ENCODE measurements at regions not wholly inside any gene's neighbourhood (a gene's known extent, or its start where the extent isn't known, plus 50 kb on each side); places are given as distances from the start of the nearest gene placed in this dataset.

DNA sequence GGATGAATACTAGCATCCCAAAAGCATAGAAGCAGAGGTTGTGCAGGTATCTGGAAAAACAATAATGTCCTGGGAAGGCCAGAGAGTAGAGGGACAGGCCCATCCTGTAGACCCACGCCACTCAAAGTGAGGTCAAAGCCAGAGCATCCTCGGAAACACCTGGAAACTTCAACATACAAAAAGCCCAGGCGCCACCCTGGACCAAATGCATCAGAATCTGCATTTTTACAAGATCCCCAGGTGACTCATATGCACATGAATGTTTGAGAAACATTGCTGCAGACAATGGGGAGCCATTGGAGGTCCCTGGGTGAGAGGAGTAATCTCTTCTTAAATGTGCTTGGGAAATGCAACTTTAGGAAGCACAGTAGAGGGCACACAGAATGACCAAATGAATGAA lies 684.1 kb downstream of the DIAPH3 start:
- Mint-ChIP-seq H3K4me1 (ENCODE audit: low read depth) (peaks cover 22% of the 10 kb centered on the region), H3K36me3 (ENCODE audit: low read depth) (no peaks in the 10 kb centered on the region), H3K27ac (ENCODE audit: unreplicated experiment) (no peak overlapping the region), H3K4me3 (ENCODE audit: unreplicated experiment) (no peak overlapping the region), H3K27me3 (ENCODE audit: low read depth) (no peaks in the 10 kb centered on the region), H3K9me3 (ENCODE audit: low read depth) (no peaks in the 10 kb centered on the region)
- no peak for DNase-seq (ENCODE audit: low spot score)
- TF ChIP-seq, protein P1, sequence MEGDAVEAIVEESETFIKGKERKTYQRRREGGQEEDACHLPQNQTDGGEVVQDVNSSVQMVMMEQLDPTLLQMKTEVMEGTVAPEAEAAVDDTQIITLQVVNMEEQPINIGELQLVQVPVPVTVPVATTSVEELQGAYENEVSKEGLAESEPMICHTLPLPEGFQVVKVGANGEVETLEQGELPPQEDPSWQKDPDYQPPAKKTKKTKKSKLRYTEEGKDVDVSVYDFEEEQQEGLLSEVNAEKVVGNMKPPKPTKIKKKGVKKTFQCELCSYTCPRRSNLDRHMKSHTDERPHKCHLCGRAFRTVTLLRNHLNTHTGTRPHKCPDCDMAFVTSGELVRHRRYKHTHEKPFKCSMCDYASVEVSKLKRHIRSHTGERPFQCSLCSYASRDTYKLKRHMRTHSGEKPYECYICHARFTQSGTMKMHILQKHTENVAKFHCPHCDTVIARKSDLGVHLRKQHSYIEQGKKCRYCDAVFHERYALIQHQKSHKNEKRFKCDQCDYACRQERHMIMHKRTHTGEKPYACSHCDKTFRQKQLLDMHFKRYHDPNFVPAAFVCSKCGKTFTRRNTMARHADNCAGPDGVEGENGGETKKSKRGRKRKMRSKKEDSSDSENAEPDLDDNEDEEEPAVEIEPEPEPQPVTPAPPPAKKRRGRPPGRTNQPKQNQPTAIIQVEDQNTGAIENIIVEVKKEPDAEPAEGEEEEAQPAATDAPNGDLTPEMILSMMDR (IDR thresholded peaks at IDR 0.05), result no peak

GRCh38 chr13:59480396-59481259 lies 683.1 kb downstream of the DIAPH3 start:
- no peaks in the 10 kb centered on the region for H3K36me3 Mint-ChIP-seq (ENCODE audit: low read depth)
- no peak overlapping the region for H3K27ac Mint-ChIP-seq (ENCODE audit: unreplicated experiment)
- no peaks in the 10 kb centered on the region for H3K9me3 Mint-ChIP-seq (ENCODE audit: low read depth)
- TF ChIP-seq, protein P1 (IDR thresholded peaks at IDR 0.05), result no peak
- peaks cover 22% of the 10 kb centered on the region for H3K4me1 Mint-ChIP-seq (ENCODE audit: low read depth)
- DNase-seq (ENCODE audit: low spot score), result no peak
- no peak overlapping the region for H3K4me3 Mint-ChIP-seq (ENCODE audit: unreplicated experiment)
- H3K27me3 Mint-ChIP-seq (ENCODE audit: low read depth), result no peaks in the 10 kb centered on the region

- Mint-ChIP-seq H3K9me3 (ENCODE audit: low read depth) (no peaks in the 10 kb centered on the region), H3K36me3 (ENCODE audit: low read depth) (no peaks in the 10 kb centered on the region), H3K27ac (ENCODE audit: unreplicated experiment) (no peak overlapping the region), H3K4me3 (ENCODE audit: unreplicated experiment) (no peak overlapping the region), H3K27me3 (ENCODE audit: low read depth) (no peaks in the 10 kb centered on the region), H3K4me1 (ENCODE audit: low read depth) (peaks cover 22% of the 10 kb centered on the region)
- DNase-seq (ENCODE audit: low spot score), result no peak
- TF ChIP-seq, protein P1 (IDR thresholded peaks at IDR 0.05), result no peak
Measured at GRCh38 chr13:59483501-59484145, 680.1 kb downstream of the DIAPH3 start.

- no peak overlapping the region for H3K4me3 Mint-ChIP-seq (ENCODE audit: unreplicated experiment)
- H3K36me3 Mint-ChIP-seq (ENCODE audit: low read depth), result no peaks in the 10 kb centered on the region
- no peak overlapping the region for H3K27ac Mint-ChIP-seq (ENCODE audit: unreplicated experiment)
- H3K4me1 Mint-ChIP-seq (ENCODE audit: low read depth), result peaks cover 16% of the 10 kb centered on the region
- TF ChIP-seq, protein P1 (IDR thresholded peaks at IDR 0.05), result no peak
- no peaks in the 10 kb centered on the region for H3K9me3 Mint-ChIP-seq (ENCODE audit: low read depth)
- no peaks in the 10 kb centered on the region for H3K27me3 Mint-ChIP-seq (ENCODE audit: low read depth)
- DNase-seq (ENCODE audit: low spot score), result no peak
Measured at GRCh38 chr13:59487883-59488282, 675.8 kb downstream of the DIAPH3 start.

GRCh38 chr13:59488436-59488835 lies 675.3 kb downstream of the DIAPH3 start:
- Mint-ChIP-seq H3K27me3 (ENCODE audit: low read depth) (no peaks in the 10 kb centered on the region), H3K36me3 (ENCODE audit: low read depth) (no peaks in the 10 kb centered on the region), H3K27ac (ENCODE audit: unreplicated experiment) (no peak overlapping the region), H3K9me3 (ENCODE audit: low read depth) (no peaks in the 10 kb centered on the region), H3K4me1 (ENCODE audit: low read depth) (peaks cover 14% of the 10 kb centered on the region), H3K4me3 (ENCODE audit: unreplicated experiment) (no peak overlapping the region)
- DNase-seq (ENCODE audit: low spot score), result no peak
- TF ChIP-seq, protein P1 (IDR thresholded peaks at IDR 0.05), result no peak
